ENCODE measurements at regions not wholly inside any gene's neighbourhood (a gene's known extent, or its start where the extent isn't known, plus 50 kb on each side); places are given as distances from the start of the nearest gene placed in this dataset.

DNA sequence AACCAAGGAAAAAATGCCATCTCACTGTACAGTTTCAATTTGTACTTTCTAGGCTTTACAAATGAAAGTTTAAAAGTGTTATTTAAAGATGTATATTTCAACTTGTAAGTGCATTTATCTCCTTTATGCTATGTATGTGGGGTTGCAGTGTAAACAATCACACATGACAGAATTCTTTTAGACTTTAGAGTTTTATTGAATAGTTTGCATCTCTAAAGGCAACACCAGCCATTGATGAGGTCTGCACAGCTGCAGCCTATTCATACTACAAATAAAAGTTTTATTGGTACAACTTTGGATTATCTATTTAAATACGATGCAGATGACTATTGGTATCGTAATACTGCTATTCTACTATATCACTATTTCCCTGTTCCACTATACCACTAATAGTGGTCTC is 894.4 kb upstream of the B3GALT2 start:
- TF ChIP-seq CTCF (IDR thresholded peaks at IDR 0.05): no peak
- TF ChIP-seq POLR2A (IDR thresholded peaks at IDR 0.05): no peak
- no peak for TF ChIP-seq EP300 (IDR thresholded peaks at IDR 0.05)
